Esophagus squamous epithelium (tissue), 4 donors: ENCODE measurements at regions not wholly inside any gene's neighbourhood (a gene's known extent, or its start where the extent isn't known, plus 50 kb on each side); places are given as distances from the start of the nearest gene placed in this dataset.

Source experiments
- CTCF ChIP-seq, 6 experiments: fragments of 450-650 bp in 4 of 6; fragments of 200-600 bp in 2 of 6; sonication (generic) in 2 of 6; IDR thresholded peaks; one replicate each; pipeline ENCODE4 v1.5.1; 2016 to 2019; ENCODE audit warnings: antibody characterized with exemption in 6 of 6, mild to moderate bottlenecking in 4 of 6, moderate library complexity in 4 of 6
- POLR2A ChIP-seq, 4 donors: fragments of 450-650 bp; IDR thresholded peaks; one replicate each; pipeline ENCODE4 v1.6.1; 2017; ENCODE audit warnings: antibody characterized with exemption in 4 of 4, mild to moderate bottlenecking in 4 of 4, moderate library complexity in 3 of 4

GRCh38 chr9:86854898-86855523, 92.3 kb downstream of the GAS1 start:
- TF ChIP-seq POLR2A (IDR thresholded peaks at IDR 0.05) (no peak), CTCF (IDR thresholded peaks at IDR 0.05) (no peak)
